Gastroesophageal sphincter (tissue), 3 donors: ENCODE measurements at regions not wholly inside any gene's neighbourhood (a gene's known extent, or its start where the extent isn't known, plus 50 kb on each side); places are given as distances from the start of the nearest gene placed in this dataset.

Experiments
- EP300 ChIP-seq: sonication (generic); formaldehyde crosslinking; IDR thresholded peaks from one replicate; pipeline ENCODE4 v1.6.1; 2017; ENCODE audit warnings: antibody characterized with exemption, mild to moderate bottlenecking
- POLR2A ChIP-seq, 2 donors: fragments of 450-650 bp; IDR thresholded peaks; one replicate each; pipeline ENCODE4 v1.6.1; 2017; ENCODE audit warnings: antibody characterized with exemption in 2 of 2, mild to moderate bottlenecking in 2 of 2, moderate library complexity in 1 of 2
- TF ChIP-seq, protein P1 (sequence below), 4 experiments: fragments of 200-600 bp in 2 of 4; fragments of 450-650 bp in 2 of 4; sonication (generic) in 1 of 4; IDR thresholded peaks; one replicate each; pipeline ENCODE4 v1.5.1; 2017 to 2019; ENCODE audit warnings: antibody characterized with exemption in 4 of 4, mild to moderate bottlenecking in 2 of 4, moderate library complexity in 2 of 4

GRCh38 chr14:101151927-101152305 lies 248.4 kb upstream of the RTL1 start:
- TF ChIP-seq, protein P1, sequence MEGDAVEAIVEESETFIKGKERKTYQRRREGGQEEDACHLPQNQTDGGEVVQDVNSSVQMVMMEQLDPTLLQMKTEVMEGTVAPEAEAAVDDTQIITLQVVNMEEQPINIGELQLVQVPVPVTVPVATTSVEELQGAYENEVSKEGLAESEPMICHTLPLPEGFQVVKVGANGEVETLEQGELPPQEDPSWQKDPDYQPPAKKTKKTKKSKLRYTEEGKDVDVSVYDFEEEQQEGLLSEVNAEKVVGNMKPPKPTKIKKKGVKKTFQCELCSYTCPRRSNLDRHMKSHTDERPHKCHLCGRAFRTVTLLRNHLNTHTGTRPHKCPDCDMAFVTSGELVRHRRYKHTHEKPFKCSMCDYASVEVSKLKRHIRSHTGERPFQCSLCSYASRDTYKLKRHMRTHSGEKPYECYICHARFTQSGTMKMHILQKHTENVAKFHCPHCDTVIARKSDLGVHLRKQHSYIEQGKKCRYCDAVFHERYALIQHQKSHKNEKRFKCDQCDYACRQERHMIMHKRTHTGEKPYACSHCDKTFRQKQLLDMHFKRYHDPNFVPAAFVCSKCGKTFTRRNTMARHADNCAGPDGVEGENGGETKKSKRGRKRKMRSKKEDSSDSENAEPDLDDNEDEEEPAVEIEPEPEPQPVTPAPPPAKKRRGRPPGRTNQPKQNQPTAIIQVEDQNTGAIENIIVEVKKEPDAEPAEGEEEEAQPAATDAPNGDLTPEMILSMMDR (IDR thresholded peaks at IDR 0.05), result no peak
- TF ChIP-seq EP300 (no peak), POLR2A (IDR thresholded peaks at IDR 0.05) (no peak)
